Small intestine (tissue), 7 donors: ENCODE measurements at regions not wholly inside any gene's neighbourhood (a gene's known extent, or its start where the extent isn't known, plus 50 kb on each side); places are given as distances from the start of the nearest gene placed in this dataset.

ENCODE experiments used
- DNase-seq, 2 donors: peaks; one replicate each; pipeline versions ENCODE4 v3.0.0 to v3.0.0-alpha.2; 2013
- FAIRE-seq: peaks from 2 replicates; lab custom pipeline; 2012; peaks lifted over from hg19 to GRCh38; lab: Jason Lieb, UNC
- H3K27ac ChIP-seq, 3 donors: one replicate each; pipeline ENCODE4 v1.5.1; 2013; ENCODE audit warnings: low read length in 2 of 3, mild to moderate bottlenecking in 2 of 3, control low read depth in 1 of 3, inconsistent platforms in 1 of 3, low read depth in 1 of 3, moderate library complexity in 1 of 3
- H3K27me3 ChIP-seq, 3 donors: one replicate each; pipeline ENCODE4 v1.6.1; 2013; ENCODE audit warnings: low read length in 3 of 3, inconsistent platforms in 1 of 3; ENCODE audit not compliant: control insufficient read depth in 3 of 3, insufficient read depth in 3 of 3
- H3K36me3 ChIP-seq, 3 donors: one replicate each; pipeline ENCODE4 v1.6.1; 2013; ENCODE audit warnings: low read length in 3 of 3, inconsistent platforms in 1 of 3, low read depth in 1 of 3, mild to moderate bottlenecking in 1 of 3, moderate library complexity in 1 of 3; ENCODE audit not compliant: control insufficient read depth in 3 of 3, insufficient read depth in 2 of 3
- H3K4me1 ChIP-seq, 3 donors: one replicate each; pipeline ENCODE4 v1.6.1; 2013; ENCODE audit warnings: low read length in 2 of 3, inconsistent platforms in 1 of 3, low read depth in 1 of 3, mild to moderate bottlenecking in 1 of 3, moderate library complexity in 1 of 3; ENCODE audit not compliant: control insufficient read depth in 3 of 3, insufficient read depth in 2 of 3
- H3K4me3 ChIP-seq, 3 donors: one replicate each; pipeline ENCODE4 v1.5.1; 2013; ENCODE audit warnings: low read length in 3 of 3, control low read depth in 1 of 3, inconsistent platforms in 1 of 3, low read depth in 1 of 3, mild to moderate bottlenecking in 1 of 3, moderate library complexity in 1 of 3
- H3K9me3 ChIP-seq, 2 donors: one replicate each; pipeline ENCODE4 v1.6.1; 2013; ENCODE audit warnings: low read depth in 1 of 2, low read length in 1 of 2; ENCODE audit not compliant: control insufficient read depth in 2 of 2, insufficient read depth in 1 of 2
- WGBS, 3 donors: extraction: QIAGEN DNeasy Blood & Tissue Kit; methylation state at CpG; one replicate each; pipeline ENCODE4 v1.1.7; 2013; 5-methylcytosine and 5-hydroxymethylcytosine counted together
- donor health status: healthy with polysubstance abuse.
- donor health status: control.
- donor health status: control.
- donor health status: Bipolar disorder and iron deficiency.
- donor health status: healthy.

GRCh38 chr4:152150214-152150613 is 385.7 kb downstream of the FBXW7 start:
- Histone ChIP-seq H3K36me3 (no peaks in the 10 kb centered on the region), H3K27me3 (peaks cover 0 to 7% (median 0%) of the 10 kb centered on the region in 3 donors), H3K4me1 (no peaks in the 10 kb centered on the region), H3K9me3 (peaks cover 0 to 7% of the 10 kb centered on the region in 2 donors), H3K27ac (no peak overlapping the region), H3K4me3 (no peak overlapping the region)
- DNase-seq (no peak), FAIRE-seq (no peak)
- 70 to 89% (median 79%) methylated on average over 3 of the region's 3 CpGs for WGBS, 3 donors

GRCh38 chr4:152149745-152150144 is 386.1 kb downstream of the FBXW7 start:
- 56 to 70% (median 68%) methylated on average over 3 of the region's 3 CpGs for WGBS, 3 donors
- Histone ChIP-seq H3K4me3 (no peak overlapping the region), H3K36me3 (no peaks in the 10 kb centered on the region), H3K27ac (no peak overlapping the region), H3K27me3 (peaks cover 0 to 7% (median 0%) of the 10 kb centered on the region in 3 donors), H3K9me3 (peaks cover 0 to 11% of the 10 kb centered on the region in 2 donors), H3K4me1 (no peaks in the 10 kb centered on the region)
- no peak for DNase-seq
- no peak for FAIRE-seq

GRCh38 chr4:152148057-152148456 is 387.2 kb upstream of the GATB start:
- no peak overlapping the region for H3K27ac ChIP-seq
- DNase-seq = no peak
- H3K4me3 ChIP-seq = no peak overlapping the region
- H3K36me3 ChIP-seq = no peaks in the 10 kb centered on the region
- peaks cover 0 to 11% of the 10 kb centered on the region in 2 donors for H3K9me3 ChIP-seq
- H3K4me1 ChIP-seq = no peaks in the 10 kb centered on the region
- no peak for FAIRE-seq
- peaks cover 0 to 7% (median 0%) of the 10 kb centered on the region in 3 donors for H3K27me3 ChIP-seq
- 71 to 80% (median 76%) methylated on average over 2 of the region's 2 CpGs for WGBS, 3 donors

GRCh38 chr4:152146244-152146643 is 385.4 kb upstream of the GATB start:
- Histone ChIP-seq H3K27me3 (peaks cover 0 to 7% (median 0%) of the 10 kb centered on the region in 3 donors), H3K27ac (no peak overlapping the region), H3K36me3 (no peaks in the 10 kb centered on the region), H3K9me3 (peaks cover 0 to 11% of the 10 kb centered on the region in 2 donors), H3K4me3 (no peak overlapping the region), H3K4me1 (no peaks in the 10 kb centered on the region)
- FAIRE-seq = no peak
- 16 to 40% (median 18%) methylated on average over 1 of the region's 1 CpG for whole genome bisulfite sequencing, 3 donors
- no peak for DNase-seq

GRCh38 chr4:152143806-152144205 is 383.0 kb upstream of the GATB start:
- no peak overlapping the region for H3K27ac ChIP-seq
- FAIRE-seq = no peak

GRCh38 chr4:152138451-152138850 is 377.6 kb upstream of the GATB start:
- no peaks in the 10 kb centered on the region for H3K36me3 ChIP-seq
- peaks cover 0 to 4% (median 2%) of the 10 kb centered on the region in 3 donors for H3K27me3 ChIP-seq
- no peaks in the 10 kb centered on the region for H3K4me1 ChIP-seq
- no peak overlapping the region for H3K4me3 ChIP-seq
- DNase-seq (no peak), FAIRE-seq (no peak)
- H3K27ac ChIP-seq = no peak overlapping the region
- no peaks in the 10 kb centered on the region for H3K9me3 ChIP-seq
- 59 to 77% (median 75%) methylated on average over 3 of the region's 3 CpGs for WGBS, 3 donors

More at GRCh38 chr4:152143806-152144205, 383.0 kb upstream of the GATB start:
- no peak for DNase-seq
- Histone ChIP-seq H3K4me3 (no peak overlapping the region), H3K4me1 (no peaks in the 10 kb centered on the region), H3K36me3 (no peaks in the 10 kb centered on the region), H3K27me3 (no peaks in the 10 kb centered on the region), H3K9me3 (peaks cover 0 to 11% of the 10 kb centered on the region in 2 donors)

- H3K27ac ChIP-seq = no peak overlapping the region
- DNase-seq (no peak), FAIRE-seq (no peak)
- H3K4me1 ChIP-seq = no peaks in the 10 kb centered on the region
- no peaks in the 10 kb centered on the region for H3K36me3 ChIP-seq
- peaks cover 0 to 4% (median 0%) of the 10 kb centered on the region in 3 donors for H3K27me3 ChIP-seq
- no peaks in the 10 kb centered on the region for H3K9me3 ChIP-seq
- H3K4me3 ChIP-seq = no peak overlapping the region
Observed at GRCh38 chr4:152132776-152133175, 372.0 kb upstream of the GATB start.

GRCh38 chr4:152128356-152128755 is 367.5 kb upstream of the GATB start:
- 79 to 89% (median 81%) methylated on average over 1 of the region's 1 CpG for WGBS, 3 donors
- DNase-seq = no peak
- FAIRE-seq = no peak

GRCh38 chr4:152126238-152126637 is 365.4 kb upstream of the GATB start:
- no peaks in the 10 kb centered on the region for H3K4me1 ChIP-seq

More at GRCh38 chr4:152128356-152128755, 367.5 kb upstream of the GATB start:
- Histone ChIP-seq H3K4me3 (no peak overlapping the region), H3K4me1 (no peaks in the 10 kb centered on the region), H3K27me3 (no peaks in the 10 kb centered on the region), H3K9me3 (no peaks in the 10 kb centered on the region), H3K36me3 (no peaks in the 10 kb centered on the region), H3K27ac (no peak overlapping the region)

More at GRCh38 chr4:152126238-152126637, 365.4 kb upstream of the GATB start:
- Histone ChIP-seq H3K9me3 (no peaks in the 10 kb centered on the region), H3K36me3 (no peaks in the 10 kb centered on the region), H3K27ac (no peak overlapping the region), H3K27me3 (no peaks in the 10 kb centered on the region), H3K4me3 (no peak overlapping the region)
- DNase-seq = no peak
- 59 to 64% (median 63%) methylated on average over 2 of the region's 2 CpGs for whole genome bisulfite sequencing, 3 donors
- no peak for FAIRE-seq
